ENCODE measurements at regions not wholly inside any gene's neighbourhood (a gene's known extent, or its start where the extent isn't known, plus 50 kb on each side); places are given as distances from the start of the nearest gene placed in this dataset.

DNA sequence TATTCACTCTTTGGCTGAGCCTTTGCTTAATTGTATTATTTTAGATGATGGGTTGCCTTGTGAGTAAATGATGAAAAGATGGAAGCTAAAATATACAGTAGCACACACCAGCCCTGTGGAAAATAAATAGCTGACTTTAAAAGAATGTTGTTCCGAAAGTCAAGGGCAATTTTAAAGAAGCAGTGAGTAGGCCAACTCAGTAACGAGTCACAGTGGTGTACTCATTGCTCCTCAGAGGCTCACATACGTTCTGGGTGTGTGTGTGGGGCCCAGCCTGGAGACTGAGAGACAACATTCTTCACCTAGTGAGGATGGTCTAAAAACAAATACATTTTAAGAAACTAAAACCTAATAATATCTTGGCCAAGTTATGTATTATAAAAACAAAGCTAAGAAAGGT lies 640.3 kb downstream of the TRIML1 start:
- ChIA-PET CTCF (interaction anchor here (0.6 kb wide), 2 partner anchors 190 to 1024 kb away, joined by 3 to 5 read pairs; no protein-coding TSS in a partner anchor), RAD21 (ENCODE audit: low non-redundant PET in 1 of 2, low total read pairs in 2 of 2, uncharacterized antibody in 2 of 2, unreplicated experiment in 2 of 2) (no interaction called here), POLR2A (interaction anchor here (1.0 kb wide), 1 partner anchor 9 kb away, joined by 3 read pairs; no protein-coding TSS in a partner anchor)
- Histone ChIP-seq H2AFZ (ENCODE audit: low read depth, low read length, poor library complexity, severe bottlenecking) (no peak overlapping the region), H3K79me2 (ENCODE audit: insufficient read depth, low read length) (no peaks in the 10 kb centered on the region), H3K9ac (ENCODE audit: low read length) (no peak overlapping the region), H3K9me3 (ENCODE audit: control insufficient read depth in 1 of 2, insufficient read depth in 1 of 2, low read depth in 1 of 2, low read length in 2 of 2) (no peaks in the 10 kb centered on the region), H3K27ac (ENCODE audit: low read depth, low read length) (no peak overlapping the region), H3K27me3 (ENCODE audit: insufficient read depth, low read length) (no peaks in the 10 kb centered on the region), H3K4me2 (ENCODE audit: low read length) (no peak overlapping the region), H4K20me1 (ENCODE audit: insufficient read depth) (no peaks in the 10 kb centered on the region), H3K4me1 (ENCODE audit: control insufficient read depth in 1 of 2, insufficient read depth in 2 of 2, low read length in 2 of 2) (no peaks in the 10 kb centered on the region), H3K36me3 (ENCODE audit: control insufficient read depth in 1 of 2, insufficient read depth in 2 of 2, low read length in 2 of 2) (no peaks in the 10 kb centered on the region), H3K4me3 (replicated peaks in 1 of 2; ENCODE audit: low read depth in 1 of 2, low read length in 2 of 2) (no peak overlapping the region), H3K9me2 (ENCODE audit: insufficient read depth) (no peaks in the 10 kb centered on the region)
- BruUV-seq (replicated peaks): no TSS peak
- intact Hi-C loops (cut with micrococcal nuclease): no loop called here
- DNase-seq (ENCODE audit: low read depth, low spot score) (no peak), ATAC-seq (no peak)
- TF ChIP-seq JUND (IDR thresholded peaks at IDR 0.05) (no peak), EZH2phosphoT487 (IDR thresholded peaks at IDR 0.05; ENCODE audit: borderline replicate concordance) (no peak), ZNF274 (IDR thresholded peaks at IDR 0.05; ENCODE audit: low read depth, low read length) (no peak), POLR2A (IDR thresholded peaks at IDR 0.05; ENCODE audit: borderline replicate concordance, extremely low read depth, insufficient read depth, insufficient read length) (no peak), SRF (IDR thresholded peaks at IDR 0.05; ENCODE audit: low read depth) (no peak), RAD21 (IDR thresholded peaks at IDR 0.05; ENCODE audit: low read depth) (no peak), ELF1 (IDR thresholded peaks at IDR 0.05; ENCODE audit: borderline replicate concordance, low read depth) (no peak), EZH2 (IDR thresholded peaks at IDR 0.05) (no peak), EGR1 (IDR thresholded peaks at IDR 0.05; ENCODE audit: low read depth) (no peak), SIN3A (IDR thresholded peaks at IDR 0.05; ENCODE audit: low read depth) (no peak), TCF7L2 (IDR thresholded peaks at IDR 0.05; ENCODE audit: borderline replicate concordance, extremely low read depth, insufficient read depth, insufficient read length) (no peak)
- TF ChIP-seq, protein P1, sequence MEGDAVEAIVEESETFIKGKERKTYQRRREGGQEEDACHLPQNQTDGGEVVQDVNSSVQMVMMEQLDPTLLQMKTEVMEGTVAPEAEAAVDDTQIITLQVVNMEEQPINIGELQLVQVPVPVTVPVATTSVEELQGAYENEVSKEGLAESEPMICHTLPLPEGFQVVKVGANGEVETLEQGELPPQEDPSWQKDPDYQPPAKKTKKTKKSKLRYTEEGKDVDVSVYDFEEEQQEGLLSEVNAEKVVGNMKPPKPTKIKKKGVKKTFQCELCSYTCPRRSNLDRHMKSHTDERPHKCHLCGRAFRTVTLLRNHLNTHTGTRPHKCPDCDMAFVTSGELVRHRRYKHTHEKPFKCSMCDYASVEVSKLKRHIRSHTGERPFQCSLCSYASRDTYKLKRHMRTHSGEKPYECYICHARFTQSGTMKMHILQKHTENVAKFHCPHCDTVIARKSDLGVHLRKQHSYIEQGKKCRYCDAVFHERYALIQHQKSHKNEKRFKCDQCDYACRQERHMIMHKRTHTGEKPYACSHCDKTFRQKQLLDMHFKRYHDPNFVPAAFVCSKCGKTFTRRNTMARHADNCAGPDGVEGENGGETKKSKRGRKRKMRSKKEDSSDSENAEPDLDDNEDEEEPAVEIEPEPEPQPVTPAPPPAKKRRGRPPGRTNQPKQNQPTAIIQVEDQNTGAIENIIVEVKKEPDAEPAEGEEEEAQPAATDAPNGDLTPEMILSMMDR (IDR thresholded peaks at IDR 0.05 in 2 of 3, conservative IDR thresholded peaks at IDR 0.05 in 1 of 3; ENCODE audit: borderline replicate concordance in 1 of 3, insufficient read depth in 1 of 3, low read depth in 2 of 3, low read length in 2 of 3): no peak
- TF ChIP-seq, protein P2, sequence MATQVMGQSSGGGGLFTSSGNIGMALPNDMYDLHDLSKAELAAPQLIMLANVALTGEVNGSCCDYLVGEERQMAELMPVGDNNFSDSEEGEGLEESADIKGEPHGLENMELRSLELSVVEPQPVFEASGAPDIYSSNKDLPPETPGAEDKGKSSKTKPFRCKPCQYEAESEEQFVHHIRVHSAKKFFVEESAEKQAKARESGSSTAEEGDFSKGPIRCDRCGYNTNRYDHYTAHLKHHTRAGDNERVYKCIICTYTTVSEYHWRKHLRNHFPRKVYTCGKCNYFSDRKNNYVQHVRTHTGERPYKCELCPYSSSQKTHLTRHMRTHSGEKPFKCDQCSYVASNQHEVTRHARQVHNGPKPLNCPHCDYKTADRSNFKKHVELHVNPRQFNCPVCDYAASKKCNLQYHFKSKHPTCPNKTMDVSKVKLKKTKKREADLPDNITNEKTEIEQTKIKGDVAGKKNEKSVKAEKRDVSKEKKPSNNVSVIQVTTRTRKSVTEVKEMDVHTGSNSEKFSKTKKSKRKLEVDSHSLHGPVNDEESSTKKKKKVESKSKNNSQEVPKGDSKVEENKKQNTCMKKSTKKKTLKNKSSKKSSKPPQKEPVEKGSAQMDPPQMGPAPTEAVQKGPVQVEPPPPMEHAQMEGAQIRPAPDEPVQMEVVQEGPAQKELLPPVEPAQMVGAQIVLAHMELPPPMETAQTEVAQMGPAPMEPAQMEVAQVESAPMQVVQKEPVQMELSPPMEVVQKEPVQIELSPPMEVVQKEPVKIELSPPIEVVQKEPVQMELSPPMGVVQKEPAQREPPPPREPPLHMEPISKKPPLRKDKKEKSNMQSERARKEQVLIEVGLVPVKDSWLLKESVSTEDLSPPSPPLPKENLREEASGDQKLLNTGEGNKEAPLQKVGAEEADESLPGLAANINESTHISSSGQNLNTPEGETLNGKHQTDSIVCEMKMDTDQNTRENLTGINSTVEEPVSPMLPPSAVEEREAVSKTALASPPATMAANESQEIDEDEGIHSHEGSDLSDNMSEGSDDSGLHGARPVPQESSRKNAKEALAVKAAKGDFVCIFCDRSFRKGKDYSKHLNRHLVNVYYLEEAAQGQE (IDR thresholded peaks at IDR 0.05; ENCODE audit: low read depth): no peak
- TF ChIP-seq, protein P3, sequence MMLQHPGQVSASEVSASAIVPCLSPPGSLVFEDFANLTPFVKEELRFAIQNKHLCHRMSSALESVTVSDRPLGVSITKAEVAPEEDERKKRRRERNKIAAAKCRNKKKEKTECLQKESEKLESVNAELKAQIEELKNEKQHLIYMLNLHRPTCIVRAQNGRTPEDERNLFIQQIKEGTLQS (IDR thresholded peaks at IDR 0.05): no peak
- TF ChIP-seq, protein P4, sequence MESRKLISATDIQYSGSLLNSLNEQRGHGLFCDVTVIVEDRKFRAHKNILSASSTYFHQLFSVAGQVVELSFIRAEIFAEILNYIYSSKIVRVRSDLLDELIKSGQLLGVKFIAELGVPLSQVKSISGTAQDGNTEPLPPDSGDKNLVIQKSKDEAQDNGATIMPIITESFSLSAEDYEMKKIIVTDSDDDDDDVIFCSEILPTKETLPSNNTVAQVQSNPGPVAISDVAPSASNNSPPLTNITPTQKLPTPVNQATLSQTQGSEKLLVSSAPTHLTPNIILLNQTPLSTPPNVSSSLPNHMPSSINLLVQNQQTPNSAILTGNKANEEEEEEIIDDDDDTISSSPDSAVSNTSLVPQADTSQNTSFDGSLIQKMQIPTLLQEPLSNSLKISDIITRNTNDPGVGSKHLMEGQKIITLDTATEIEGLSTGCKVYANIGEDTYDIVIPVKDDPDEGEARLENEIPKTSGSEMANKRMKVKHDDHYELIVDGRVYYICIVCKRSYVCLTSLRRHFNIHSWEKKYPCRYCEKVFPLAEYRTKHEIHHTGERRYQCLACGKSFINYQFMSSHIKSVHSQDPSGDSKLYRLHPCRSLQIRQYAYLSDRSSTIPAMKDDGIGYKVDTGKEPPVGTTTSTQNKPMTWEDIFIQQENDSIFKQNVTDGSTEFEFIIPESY (IDR thresholded peaks at IDR 0.05; ENCODE audit: extremely low read depth, insufficient replicate concordance, low read length): no peak
